ENCODE measurements at regions not wholly inside any gene's neighbourhood (a gene's known extent, or its start where the extent isn't known, plus 50 kb on each side); places are given as distances from the start of the nearest gene placed in this dataset.

DNA sequence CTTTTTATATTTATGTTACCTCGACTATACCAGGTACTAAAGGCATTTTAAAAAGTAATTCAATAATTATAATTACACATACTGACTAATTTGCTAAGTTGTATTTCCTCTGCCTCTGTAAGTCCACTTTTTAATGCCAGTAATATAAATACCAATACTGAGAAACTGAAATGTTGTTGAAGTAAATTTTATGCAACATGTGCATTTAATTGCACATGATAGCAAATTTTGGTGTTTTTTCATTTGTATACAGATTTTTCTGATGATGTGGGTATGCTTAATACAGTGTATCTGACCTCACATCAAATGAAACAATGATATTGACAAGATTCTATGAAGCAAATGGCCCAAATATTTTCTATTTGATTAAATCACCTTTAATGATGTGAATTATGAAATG is 1531.6 kb downstream of the KCNT2 start:
- no peak overlapping the region for H3K4me2 ChIP-seq (ENCODE audit: low read length)
- no peaks in the 10 kb centered on the region for H3K27me3 ChIP-seq (ENCODE audit: control insufficient read depth, low read length)
- no peaks in the 10 kb centered on the region for H4K20me1 ChIP-seq (ENCODE audit: control insufficient read depth, insufficient read depth, low read depth, low read length)
- H3K9me3 ChIP-seq (ENCODE audit: control insufficient read depth, insufficient read depth, low read length) = no peaks in the 10 kb centered on the region
- H3K9me2 ChIP-seq (replicated peaks; ENCODE audit: control insufficient read depth, low read length) = no peaks in the 10 kb centered on the region
- no peaks in the 10 kb centered on the region for H3K4me1 ChIP-seq (ENCODE audit: control insufficient read depth, low read length)
- H3K36me3 ChIP-seq (ENCODE audit: control insufficient read depth, low read length) = no peaks in the 10 kb centered on the region
- H3K27ac ChIP-seq (ENCODE audit: low read depth, low read length) = no peak overlapping the region
- H3K4me3 ChIP-seq (ENCODE audit: low read length) = no peak overlapping the region
- no peaks in the 10 kb centered on the region for H3F3A ChIP-seq (ENCODE audit: control insufficient read depth, insufficient read depth)
- no peak for TF ChIP-seq EZH2phosphoT487 (IDR thresholded peaks at IDR 0.05; ENCODE audit: borderline replicate concordance, low read length)
- TF ChIP-seq, protein P1, sequence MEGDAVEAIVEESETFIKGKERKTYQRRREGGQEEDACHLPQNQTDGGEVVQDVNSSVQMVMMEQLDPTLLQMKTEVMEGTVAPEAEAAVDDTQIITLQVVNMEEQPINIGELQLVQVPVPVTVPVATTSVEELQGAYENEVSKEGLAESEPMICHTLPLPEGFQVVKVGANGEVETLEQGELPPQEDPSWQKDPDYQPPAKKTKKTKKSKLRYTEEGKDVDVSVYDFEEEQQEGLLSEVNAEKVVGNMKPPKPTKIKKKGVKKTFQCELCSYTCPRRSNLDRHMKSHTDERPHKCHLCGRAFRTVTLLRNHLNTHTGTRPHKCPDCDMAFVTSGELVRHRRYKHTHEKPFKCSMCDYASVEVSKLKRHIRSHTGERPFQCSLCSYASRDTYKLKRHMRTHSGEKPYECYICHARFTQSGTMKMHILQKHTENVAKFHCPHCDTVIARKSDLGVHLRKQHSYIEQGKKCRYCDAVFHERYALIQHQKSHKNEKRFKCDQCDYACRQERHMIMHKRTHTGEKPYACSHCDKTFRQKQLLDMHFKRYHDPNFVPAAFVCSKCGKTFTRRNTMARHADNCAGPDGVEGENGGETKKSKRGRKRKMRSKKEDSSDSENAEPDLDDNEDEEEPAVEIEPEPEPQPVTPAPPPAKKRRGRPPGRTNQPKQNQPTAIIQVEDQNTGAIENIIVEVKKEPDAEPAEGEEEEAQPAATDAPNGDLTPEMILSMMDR (IDR thresholded peaks at IDR 0.05; ENCODE audit: low read depth, low read length, poor library complexity, severe bottlenecking) = no peak
- no peaks in the 10 kb centered on the region for H3K79me2 ChIP-seq (ENCODE audit: control insufficient read depth, low read length)

DNA sequence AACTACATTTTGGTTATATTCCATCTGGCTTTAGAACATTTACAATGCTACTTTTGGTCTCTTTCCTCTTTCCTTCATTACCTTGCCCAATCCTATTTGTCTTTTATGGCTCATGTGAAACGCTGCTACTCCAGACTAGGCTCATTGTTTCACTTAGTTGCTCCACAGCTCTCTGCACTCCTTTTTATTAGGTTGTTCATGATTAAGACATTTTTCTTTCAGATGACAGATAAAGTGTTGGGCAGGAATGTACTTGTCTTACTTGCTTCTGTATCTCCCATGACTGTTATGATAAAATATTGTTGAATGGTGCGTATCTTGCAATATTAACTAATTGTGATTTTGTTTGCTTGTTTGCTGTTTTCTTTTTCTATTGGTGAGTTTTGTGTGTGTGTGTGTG is 1532.3 kb downstream of the KCNT2 start:
- Histone ChIP-seq H3F3A (ENCODE audit: control insufficient read depth, insufficient read depth) (no peaks in the 10 kb centered on the region), H3K4me1 (ENCODE audit: control insufficient read depth, low read length) (no peaks in the 10 kb centered on the region), H3K9me2 (replicated peaks; ENCODE audit: control insufficient read depth, low read length) (no peaks in the 10 kb centered on the region), H3K79me2 (ENCODE audit: control insufficient read depth, low read length) (no peaks in the 10 kb centered on the region), H3K9me3 (ENCODE audit: control insufficient read depth, insufficient read depth, low read length) (no peaks in the 10 kb centered on the region), H3K27me3 (ENCODE audit: control insufficient read depth, low read length) (no peaks in the 10 kb centered on the region), H3K4me3 (ENCODE audit: low read length) (no peak overlapping the region), H3K4me2 (ENCODE audit: low read length) (no peak overlapping the region), H3K27ac (ENCODE audit: low read depth, low read length) (no peak overlapping the region), H3K36me3 (ENCODE audit: control insufficient read depth, low read length) (no peaks in the 10 kb centered on the region), H4K20me1 (ENCODE audit: control insufficient read depth, insufficient read depth, low read depth, low read length) (no peaks in the 10 kb centered on the region)
- TF ChIP-seq, protein P1 (IDR thresholded peaks at IDR 0.05; ENCODE audit: low read depth, low read length, poor library complexity, severe bottlenecking) = no peak
- TF ChIP-seq EZH2phosphoT487 (IDR thresholded peaks at IDR 0.05; ENCODE audit: borderline replicate concordance, low read length) = no peak

DNA sequence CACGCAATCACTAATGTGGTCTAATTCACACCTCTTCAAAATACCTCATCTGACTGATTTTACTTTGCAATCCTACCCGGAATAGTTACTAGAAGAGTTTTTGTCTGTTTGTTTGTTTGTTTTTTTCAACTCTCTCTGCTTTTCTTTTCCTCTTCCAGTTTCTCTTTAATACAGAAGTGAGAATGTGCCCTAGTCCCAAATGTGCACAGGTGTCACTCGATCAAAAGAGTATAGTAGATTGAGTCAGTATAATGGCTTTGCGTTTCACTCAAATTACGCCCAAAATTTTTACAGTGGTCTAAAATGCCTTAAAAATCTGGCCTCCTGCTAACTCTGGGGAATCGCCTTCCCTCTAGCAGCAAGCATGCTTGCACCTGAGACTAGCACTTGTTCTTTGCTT is 1536.8 kb downstream of the KCNT2 start:
- H3K79me2 ChIP-seq (ENCODE audit: control insufficient read depth, low read length) = no peaks in the 10 kb centered on the region
- H3K27ac ChIP-seq (ENCODE audit: low read depth, low read length) = no peak overlapping the region
- no peaks in the 10 kb centered on the region for H3K27me3 ChIP-seq (ENCODE audit: control insufficient read depth, low read length)
- no peaks in the 10 kb centered on the region for H3K9me3 ChIP-seq (ENCODE audit: control insufficient read depth, insufficient read depth, low read length)
- no peaks in the 10 kb centered on the region for H3K36me3 ChIP-seq (ENCODE audit: control insufficient read depth, low read length)
- TF ChIP-seq, protein P1 (IDR thresholded peaks at IDR 0.05; ENCODE audit: low read depth, low read length, poor library complexity, severe bottlenecking) = no peak
- no peak for TF ChIP-seq EZH2phosphoT487 (IDR thresholded peaks at IDR 0.05; ENCODE audit: borderline replicate concordance, low read length)
- no peaks in the 10 kb centered on the region for H3F3A ChIP-seq (ENCODE audit: control insufficient read depth, insufficient read depth)
- no peaks in the 10 kb centered on the region for H3K4me1 ChIP-seq (ENCODE audit: control insufficient read depth, low read length)
- no peak overlapping the region for H3K4me2 ChIP-seq (ENCODE audit: low read length)
- H3K9me2 ChIP-seq (replicated peaks; ENCODE audit: control insufficient read depth, low read length) = no peaks in the 10 kb centered on the region
- H4K20me1 ChIP-seq (ENCODE audit: control insufficient read depth, insufficient read depth, low read depth, low read length) = no peaks in the 10 kb centered on the region
- no peak overlapping the region for H3K4me3 ChIP-seq (ENCODE audit: low read length)

DNA sequence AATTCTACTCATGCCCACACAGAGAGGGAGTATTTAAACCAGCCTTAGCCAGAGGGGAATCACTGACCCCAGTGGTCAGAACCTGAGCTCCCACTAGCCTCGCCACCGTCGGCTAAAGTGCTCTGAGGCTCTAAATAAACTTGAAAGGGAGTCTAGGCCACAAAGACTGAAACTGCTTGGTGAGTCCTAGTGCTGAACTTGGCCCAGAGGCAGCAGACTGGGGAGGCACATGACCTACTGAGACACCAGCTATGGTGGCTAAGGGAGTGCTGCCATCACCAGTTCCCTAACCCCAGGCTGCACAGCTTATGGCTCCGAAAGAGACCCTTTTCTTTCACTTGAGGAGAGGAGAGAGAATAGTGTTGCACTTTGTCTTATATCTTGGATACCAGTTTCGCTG is 1542.8 kb downstream of the KCNT2 start:
- no peaks in the 10 kb centered on the region for H3K9me2 ChIP-seq (replicated peaks; ENCODE audit: control insufficient read depth, low read length)
- H3K27ac ChIP-seq (ENCODE audit: low read depth, low read length) = no peak overlapping the region
- no peaks in the 10 kb centered on the region for H4K20me1 ChIP-seq (ENCODE audit: control insufficient read depth, insufficient read depth, low read depth, low read length)
- TF ChIP-seq, protein P1 (IDR thresholded peaks at IDR 0.05; ENCODE audit: low read depth, low read length, poor library complexity, severe bottlenecking) = no peak
- no peak for TF ChIP-seq EZH2phosphoT487 (IDR thresholded peaks at IDR 0.05; ENCODE audit: borderline replicate concordance, low read length)
- no peak overlapping the region for H3K4me2 ChIP-seq (ENCODE audit: low read length)
- H3K79me2 ChIP-seq (ENCODE audit: control insufficient read depth, low read length) = no peaks in the 10 kb centered on the region
- H3K9me3 ChIP-seq (ENCODE audit: control insufficient read depth, insufficient read depth, low read length) = no peaks in the 10 kb centered on the region
- no peak overlapping the region for H3K4me3 ChIP-seq (ENCODE audit: low read length)
- no peaks in the 10 kb centered on the region for H3K36me3 ChIP-seq (ENCODE audit: control insufficient read depth, low read length)
- H3K27me3 ChIP-seq (ENCODE audit: control insufficient read depth, low read length) = no peaks in the 10 kb centered on the region
- no peaks in the 10 kb centered on the region for H3F3A ChIP-seq (ENCODE audit: control insufficient read depth, insufficient read depth)
- no peaks in the 10 kb centered on the region for H3K4me1 ChIP-seq (ENCODE audit: control insufficient read depth, low read length)
